Panc1 (cell line): ENCODE measurements at regions not wholly inside any gene's neighbourhood (a gene's known extent, or its start where the extent isn't known, plus 50 kb on each side); places are given as distances from the start of the nearest gene placed in this dataset.

Experiments
- CTCF ChIP-seq: fragments of 450-650 bp; IDR thresholded peaks from 2 replicates; pipeline ENCODE4 v1.5.1; 2017; ENCODE audit warnings: mild to moderate bottlenecking
- POLR2AphosphoS5 ChIP-seq: IDR thresholded peaks from 2 replicates; pipeline ENCODE4 v1.6.1; 2012; ENCODE audit warnings: mild to moderate bottlenecking, low read depth, low read length, moderate library complexity
- TF ChIP-seq, protein P1 (sequence below), 2 experiments: IDR thresholded peaks; 2 replicates each; pipeline ENCODE4 v1.6.1; 2011 to 2012; ENCODE audit warnings: low read depth in 2 of 2, control low read depth in 1 of 2, low read length in 1 of 2, mild to moderate bottlenecking in 1 of 2, moderate library complexity in 1 of 2; ENCODE audit not compliant: insufficient read depth in 1 of 2

DNA sequence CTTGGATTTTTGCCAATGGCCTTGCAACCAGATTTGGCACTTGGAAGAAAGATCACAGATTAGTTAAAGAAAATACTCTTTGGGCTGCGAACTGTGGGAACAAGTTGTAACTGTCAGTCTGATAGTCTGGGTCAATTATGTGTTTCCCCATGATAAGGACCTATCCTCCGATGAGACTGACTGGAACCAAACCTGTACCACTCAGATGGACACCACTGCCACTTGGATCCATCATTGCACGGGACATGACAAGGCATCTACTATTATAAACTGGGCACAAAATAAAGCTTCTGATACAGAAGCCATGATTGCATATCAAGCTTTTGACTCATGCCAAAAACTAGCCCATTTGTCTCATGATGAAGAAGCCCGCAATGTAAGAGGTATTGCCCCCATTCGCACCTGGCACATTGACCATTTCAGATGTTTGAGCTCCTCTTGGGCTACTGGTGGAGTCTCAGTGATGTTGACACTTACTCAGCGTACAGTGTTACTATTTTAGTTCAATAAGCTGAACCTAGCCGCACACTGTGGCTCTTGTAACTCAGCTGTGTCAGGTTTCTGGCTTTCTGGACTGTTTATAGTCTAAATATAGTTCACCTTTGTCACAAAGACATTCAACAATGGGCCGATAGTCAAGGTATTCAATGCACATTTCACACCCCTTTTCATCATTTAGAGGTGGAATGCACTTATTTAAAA, 179.8 kb upstream of the RBBP8 start:
- TF ChIP-seq CTCF (no peak), POLR2AphosphoS5 (no peak)
- TF ChIP-seq, protein P1, sequence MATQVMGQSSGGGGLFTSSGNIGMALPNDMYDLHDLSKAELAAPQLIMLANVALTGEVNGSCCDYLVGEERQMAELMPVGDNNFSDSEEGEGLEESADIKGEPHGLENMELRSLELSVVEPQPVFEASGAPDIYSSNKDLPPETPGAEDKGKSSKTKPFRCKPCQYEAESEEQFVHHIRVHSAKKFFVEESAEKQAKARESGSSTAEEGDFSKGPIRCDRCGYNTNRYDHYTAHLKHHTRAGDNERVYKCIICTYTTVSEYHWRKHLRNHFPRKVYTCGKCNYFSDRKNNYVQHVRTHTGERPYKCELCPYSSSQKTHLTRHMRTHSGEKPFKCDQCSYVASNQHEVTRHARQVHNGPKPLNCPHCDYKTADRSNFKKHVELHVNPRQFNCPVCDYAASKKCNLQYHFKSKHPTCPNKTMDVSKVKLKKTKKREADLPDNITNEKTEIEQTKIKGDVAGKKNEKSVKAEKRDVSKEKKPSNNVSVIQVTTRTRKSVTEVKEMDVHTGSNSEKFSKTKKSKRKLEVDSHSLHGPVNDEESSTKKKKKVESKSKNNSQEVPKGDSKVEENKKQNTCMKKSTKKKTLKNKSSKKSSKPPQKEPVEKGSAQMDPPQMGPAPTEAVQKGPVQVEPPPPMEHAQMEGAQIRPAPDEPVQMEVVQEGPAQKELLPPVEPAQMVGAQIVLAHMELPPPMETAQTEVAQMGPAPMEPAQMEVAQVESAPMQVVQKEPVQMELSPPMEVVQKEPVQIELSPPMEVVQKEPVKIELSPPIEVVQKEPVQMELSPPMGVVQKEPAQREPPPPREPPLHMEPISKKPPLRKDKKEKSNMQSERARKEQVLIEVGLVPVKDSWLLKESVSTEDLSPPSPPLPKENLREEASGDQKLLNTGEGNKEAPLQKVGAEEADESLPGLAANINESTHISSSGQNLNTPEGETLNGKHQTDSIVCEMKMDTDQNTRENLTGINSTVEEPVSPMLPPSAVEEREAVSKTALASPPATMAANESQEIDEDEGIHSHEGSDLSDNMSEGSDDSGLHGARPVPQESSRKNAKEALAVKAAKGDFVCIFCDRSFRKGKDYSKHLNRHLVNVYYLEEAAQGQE (IDR thresholded peaks at IDR 0.05; ENCODE audit: insufficient read depth in 1 of 2, low read depth in 2 of 2, low read length in 1 of 2), result no peak
